Upper lobe of left lung (tissue), 6 donors: ENCODE measurements at regions not wholly inside any gene's neighbourhood (a gene's known extent, or its start where the extent isn't known, plus 50 kb on each side); places are given as distances from the start of the nearest gene placed in this dataset.

ENCODE experiments used
- ATAC-seq, 2 donors: fragments of 200-7000 bp; cut with Tn5 transposase; one replicate each; pipeline ENCODE4 v1.9.1; 2022; ENCODE audit warnings: mild to moderate bottlenecking in 2 of 2, moderate library complexity in 2 of 2; ENCODE audit not compliant: low FRiP score in 2 of 2
- DNase-seq, 2 donors: peaks; one replicate each; pipeline ENCODE4 v3.0.0-alpha.2; 2019 to 2020
- H3K27ac ChIP-seq, 4 donors: fragments of 200-600 bp; sonication (generic); one replicate each; pipeline ENCODE4 v1.5.1; 2016 to 2019
- H3K27me3 ChIP-seq, 4 donors: fragments of 200-600 bp; sonication (generic); one replicate each; pipeline ENCODE4 v1.5.1; 2017 to 2019
- H3K36me3 ChIP-seq, 4 donors: fragments of 200-600 bp; sonication (generic); one replicate each; pipeline ENCODE4 v1.5.1; 2016 to 2019
- H3K4me1 ChIP-seq, 4 donors: fragments of 200-600 bp; sonication (generic); one replicate each; pipeline ENCODE4 v1.5.1; 2018 to 2019
- H3K4me3 ChIP-seq, 4 donors: fragments of 200-600 bp; sonication (generic); one replicate each; pipeline ENCODE4 v1.5.1; 2017 to 2019; ENCODE audit warnings: mild to moderate bottlenecking in 2 of 4, moderate library complexity in 1 of 4
- H3K9me3 ChIP-seq, 4 donors: fragments of 200-600 bp; sonication (generic); one replicate each; pipeline ENCODE4 v1.5.1; 2018 to 2019
- CTCF ChIP-seq, 6 experiments: fragments of 450-650 bp in 4 of 6; fragments of 200-600 bp in 2 of 6; sonication (generic) in 2 of 6; IDR thresholded peaks; one replicate each; pipeline ENCODE4 v1.5.1; 2016 to 2019; ENCODE audit warnings: antibody characterized with exemption in 6 of 6
- EP300 ChIP-seq, 4 donors: sonication (generic); formaldehyde crosslinking; IDR thresholded peaks; one replicate each; pipeline ENCODE4 v1.5.1; 2017; ENCODE audit warnings: antibody characterized with exemption in 4 of 4, control low read depth in 2 of 4
- POLR2A ChIP-seq, 4 donors: fragments of 450-650 bp; IDR thresholded peaks; one replicate each; pipeline ENCODE4 v1.5.1; 2016 to 2017; ENCODE audit warnings: antibody characterized with exemption in 4 of 4, mild to moderate bottlenecking in 2 of 4
- POLR2AphosphoS5 ChIP-seq, 2 donors: sonication (generic); formaldehyde crosslinking; IDR thresholded peaks; one replicate each; pipeline ENCODE4 v1.5.1; 2017; ENCODE audit warnings: antibody characterized with exemption in 2 of 2
- WGBS, 2 donors: methylation state at CpG; one replicate each; pipeline ENCODE4 v1.1.5; 2017 to 2018; 5-methylcytosine and 5-hydroxymethylcytosine counted together
- donor health status: DM: no; HTN: no; CAD: no; lungs with moderate emphysema.
- donor health status: DM: no; HTN: yes; CAD: no; lungs with severe emphysema.

GRCh38 chr10:59085711-59086502 lies 90.5 kb upstream of the PHYHIPL start:
- 62 to 74% methylated on average over 6 of the region's 6 CpGs for WGBS, 2 donors
- ATAC-seq (no peak), DNase-seq (no peak)
- H3K4me1 ChIP-seq: no peaks in the 10 kb centered on the region
- no peak overlapping the region for H3K4me3 ChIP-seq
- no peaks in the 10 kb centered on the region for H3K27me3 ChIP-seq
- H3K27ac ChIP-seq: no peak overlapping the region
- no peaks in the 10 kb centered on the region for H3K9me3 ChIP-seq
- H3K36me3 ChIP-seq: no peaks in the 10 kb centered on the region
- TF ChIP-seq CTCF (IDR thresholded peaks at IDR 0.05): no peak
- TF ChIP-seq POLR2AphosphoS5 (IDR thresholded peaks at IDR 0.05): no peak
- no peak for TF ChIP-seq EP300 (IDR thresholded peaks at IDR 0.05)
- no peak for TF ChIP-seq POLR2A (IDR thresholded peaks at IDR 0.05)

DNA sequence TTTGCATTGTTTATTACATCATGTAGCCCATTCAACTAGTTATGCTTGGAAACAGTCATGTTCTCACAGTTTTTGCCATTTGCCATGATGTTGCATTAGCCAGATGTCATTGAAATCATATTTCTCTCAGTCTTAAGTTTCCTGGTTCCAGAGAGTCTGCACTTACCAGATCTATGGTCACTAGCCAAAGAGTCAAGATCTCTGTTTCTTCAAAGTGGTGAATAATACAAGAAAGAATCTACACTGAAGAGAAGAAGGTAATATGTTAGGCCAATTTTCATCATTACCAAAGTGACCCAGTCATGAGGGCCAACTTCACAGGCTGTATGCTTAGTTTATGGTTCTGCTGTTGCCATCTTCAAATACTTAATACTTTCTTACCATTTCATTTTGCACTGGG lies 89.0 kb upstream of the PHYHIPL start:
- Histone ChIP-seq H3K9me3 (no peaks in the 10 kb centered on the region), H3K36me3 (no peaks in the 10 kb centered on the region), H3K27ac (no peak overlapping the region), H3K4me3 (no peak overlapping the region), H3K27me3 (no peaks in the 10 kb centered on the region), H3K4me1 (no peaks in the 10 kb centered on the region)
- ATAC-seq: no peak
- TF ChIP-seq CTCF (IDR thresholded peaks at IDR 0.05): no peak
- TF ChIP-seq POLR2AphosphoS5 (IDR thresholded peaks at IDR 0.05): no peak
- no peak for TF ChIP-seq POLR2A (IDR thresholded peaks at IDR 0.05)
- TF ChIP-seq EP300 (IDR thresholded peaks at IDR 0.05): no peak
- DNase-seq: no peak

GRCh38 chr10:59088912-59089573 lies 87.4 kb upstream of the PHYHIPL start:
- WGBS, 2 donors: 88 to 92% methylated on average over 11 of the region's 11 CpGs
- no peaks in the 10 kb centered on the region for H3K9me3 ChIP-seq
- no peaks in the 10 kb centered on the region for H3K36me3 ChIP-seq
- no peak overlapping the region for H3K27ac ChIP-seq
- H3K4me3 ChIP-seq: no peak overlapping the region
- TF ChIP-seq POLR2AphosphoS5 (IDR thresholded peaks at IDR 0.05) (no peak), CTCF (IDR thresholded peaks at IDR 0.05) (no peak), POLR2A (IDR thresholded peaks at IDR 0.05) (no peak), EP300 (IDR thresholded peaks at IDR 0.05) (no peak)
- no peak for DNase-seq
- no peak for ATAC-seq
- H3K27me3 ChIP-seq: no peaks in the 10 kb centered on the region
- H3K4me1 ChIP-seq: no peaks in the 10 kb centered on the region

GRCh38 chr10:59090817-59091622 lies 85.4 kb upstream of the PHYHIPL start:
- no peaks in the 10 kb centered on the region for H3K9me3 ChIP-seq
- TF ChIP-seq POLR2A (IDR thresholded peaks at IDR 0.05): no peak
- no peak for TF ChIP-seq CTCF (IDR thresholded peaks at IDR 0.05)
- TF ChIP-seq EP300 (IDR thresholded peaks at IDR 0.05): no peak
- TF ChIP-seq POLR2AphosphoS5 (IDR thresholded peaks at IDR 0.05): no peak
- no peaks in the 10 kb centered on the region for H3K4me1 ChIP-seq
- H3K27me3 ChIP-seq: no peaks in the 10 kb centered on the region
- H3K27ac ChIP-seq: no peak overlapping the region
- no peak overlapping the region for H3K4me3 ChIP-seq
- DNase-seq (no peak), ATAC-seq (no peak)
- H3K36me3 ChIP-seq: no peaks in the 10 kb centered on the region
- 65 to 70% methylated on average over 3 of the region's 3 CpGs for WGBS, 2 donors
